GM18520 (cell line): ENCODE measurements at regions not wholly inside any gene's neighbourhood (a gene's known extent, or its start where the extent isn't known, plus 50 kb on each side); places are given as distances from the start of the nearest gene placed in this dataset.

Experiments used
- ATAC-seq: cut with Tn5 transposase; IDR thresholded peaks from one replicate; pipeline ENCODE4 v1.9.1; 2021; ENCODE audit not compliant: unreplicated experiment

DNA sequence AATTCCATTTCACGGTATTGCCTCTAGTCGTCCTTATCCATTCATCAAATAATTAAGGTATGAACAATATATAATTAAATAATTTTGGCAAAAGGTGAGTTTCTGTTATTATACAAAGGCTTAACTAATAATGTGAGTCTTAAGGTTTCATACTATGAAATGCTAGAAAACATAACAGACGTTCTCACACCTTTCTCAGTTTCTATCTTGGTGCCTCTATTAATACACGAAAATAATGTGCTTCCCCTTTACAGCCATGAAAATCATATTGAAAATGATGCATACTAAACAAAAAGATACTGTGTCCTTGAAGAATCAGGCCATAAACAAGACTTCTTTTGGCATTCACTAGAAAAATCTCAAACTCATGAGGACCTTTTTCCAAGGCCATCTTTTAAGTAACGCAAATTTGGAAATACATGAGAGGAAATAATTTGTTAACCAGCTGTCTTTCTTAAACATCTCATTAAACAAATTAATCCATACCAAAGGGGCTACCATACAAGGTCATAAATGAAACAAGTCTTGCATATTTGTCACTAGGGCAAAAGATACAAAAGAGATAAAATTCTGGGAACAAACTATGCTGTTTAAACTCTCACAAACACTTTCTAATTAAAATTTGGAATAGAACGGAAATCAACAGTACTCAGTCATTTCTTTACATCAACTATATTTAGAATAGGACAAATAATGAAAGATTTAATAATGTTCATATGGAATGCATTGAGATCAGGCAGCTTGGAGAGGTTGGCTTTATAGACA, 53.9 kb upstream of the CAV2 start:
- ATAC-seq = no peak

DNA sequence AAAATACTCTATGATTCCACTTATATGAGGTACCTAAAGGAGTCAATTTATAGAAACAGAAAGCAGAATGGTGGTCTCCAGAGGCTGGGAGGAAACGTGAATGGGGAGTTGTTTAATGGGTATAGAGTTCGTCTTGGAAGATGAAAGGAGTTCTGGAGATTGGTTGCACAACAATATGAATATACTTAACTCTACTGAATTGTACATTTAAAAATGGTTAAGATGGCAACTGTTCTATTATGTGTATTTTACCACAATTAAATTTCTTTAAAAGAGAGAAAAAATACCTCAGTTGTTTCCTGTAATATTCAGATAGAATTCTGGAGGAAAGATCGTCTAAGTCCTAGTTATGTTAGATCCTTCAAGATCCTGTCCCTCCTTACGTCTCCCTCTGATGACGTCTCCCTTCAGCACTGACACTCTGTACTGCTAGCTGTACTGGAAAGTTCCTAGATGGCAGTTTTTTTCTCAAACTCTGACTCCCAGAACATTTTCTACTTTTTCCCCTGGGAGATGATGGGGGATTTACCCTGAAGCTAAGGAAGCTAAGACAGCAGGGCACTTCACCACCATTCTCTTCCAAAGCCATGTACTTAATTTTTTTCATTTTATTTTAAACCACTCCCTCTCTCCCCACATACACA, 53.2 kb upstream of the CAV2 start:
- no peak for ATAC-seq

- ATAC-seq = no peak
These were observed 52.1 kb upstream of the CAV2 start for GRCh38 chr7:116447436-116447835.

DNA sequence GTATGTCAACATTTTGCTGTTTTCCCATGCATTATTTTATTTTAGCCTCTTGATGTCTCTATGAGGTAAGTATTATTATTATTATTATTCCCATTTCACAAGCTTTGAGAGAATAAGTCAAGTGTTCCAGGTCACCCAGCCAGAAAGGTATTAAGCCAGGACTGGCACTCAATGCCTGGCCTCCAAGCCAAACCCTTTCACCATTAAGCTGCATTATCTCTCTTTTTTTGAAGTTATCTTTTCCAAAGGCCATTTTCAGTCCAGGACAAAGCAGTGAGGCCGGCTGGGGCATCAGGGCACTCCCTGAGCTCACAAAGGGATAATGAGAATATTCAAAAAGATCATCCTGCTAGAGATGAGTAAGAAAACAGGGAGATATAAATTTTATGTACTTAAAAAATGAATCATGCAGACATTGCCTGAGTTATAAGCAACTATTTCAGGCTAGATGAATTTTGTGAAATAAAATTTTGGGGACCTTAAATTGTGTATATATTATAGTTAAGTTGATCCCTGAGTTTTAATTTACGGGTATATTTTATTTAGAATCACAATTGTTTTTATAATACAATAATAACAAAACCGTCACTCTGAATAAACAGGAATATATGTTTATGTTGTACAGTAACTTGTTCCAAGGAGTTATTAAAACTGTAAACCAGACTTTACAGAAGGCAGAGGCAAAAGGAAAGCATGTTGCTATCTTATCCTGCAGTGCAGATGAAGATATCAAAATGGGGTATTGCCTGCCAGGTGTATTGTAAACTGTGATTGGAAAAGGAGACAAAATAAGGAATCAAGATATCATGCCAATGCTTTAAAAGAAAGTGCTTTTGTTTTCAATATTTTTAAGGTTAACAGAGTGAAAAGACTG, 51.3 kb upstream of the CAV2 start:
- no peak for ATAC-seq

- no peak for ATAC-seq
These were observed 50.1 kb upstream of the CAV2 start for GRCh38 chr7:116449441-116449840.
